PC-3 (cell line): ENCODE measurements at regions not wholly inside any gene's neighbourhood (a gene's known extent, or its start where the extent isn't known, plus 50 kb on each side); places are given as distances from the start of the nearest gene placed in this dataset.

Experiments used
- CTCF ChIP-seq: fragments of 300-600 bp; sonication (generic); conservative IDR thresholded peaks from 2 replicates; pipeline ENCODE4 v1.5.1; 2017; ENCODE audit warnings: antibody characterized with exemption, low read depth, mild to moderate bottlenecking, low read length
- EZH2 ChIP-seq: fragments of 300-600 bp; sonication (generic); IDR thresholded peaks from one replicate; pipeline ENCODE4 v1.6.1; 2017; ENCODE audit warnings: antibody characterized with exemption, mild to moderate bottlenecking, low read length; ENCODE audit not compliant: unreplicated experiment
- EZH2phosphoT487 ChIP-seq: fragments of 300-600 bp; sonication (generic); IDR thresholded peaks from 2 replicates; pipeline ENCODE4 v1.6.1; 2018; ENCODE audit warnings: mild to moderate bottlenecking, antibody characterized with exemption, low read length, borderline replicate concordance

GRCh38 chr12:9506746-9507145 lies 101.0 kb downstream of the KLRB1 start:
- TF ChIP-seq CTCF: no peak
- no peak for TF ChIP-seq EZH2
- no peak for TF ChIP-seq EZH2phosphoT487
